Mucosa of rectum (tissue), 2 donors: ENCODE measurements at regions not wholly inside any gene's neighbourhood (a gene's known extent, or its start where the extent isn't known, plus 50 kb on each side); places are given as distances from the start of the nearest gene placed in this dataset.

Experiments used
- H3K27ac ChIP-seq, 2 donors: one replicate each; pipeline ENCODE4 v1.7.0; 2013; ENCODE audit warnings: inconsistent platforms in 2 of 2, low read depth in 2 of 2, low read length in 2 of 2
- H3K27me3 ChIP-seq, 2 donors: one replicate each; pipeline ENCODE4 v1.7.0; 2013; ENCODE audit warnings: low read length in 2 of 2; ENCODE audit not compliant: control insufficient read depth in 2 of 2, insufficient read depth in 2 of 2
- H3K36me3 ChIP-seq, 2 donors: one replicate each; pipeline ENCODE4 v1.7.0; 2013; ENCODE audit warnings: low read length in 2 of 2; ENCODE audit not compliant: control insufficient read depth in 2 of 2, insufficient read depth in 2 of 2
- H3K4me1 ChIP-seq, 2 donors: one replicate each; pipeline ENCODE4 v1.7.0; 2013; ENCODE audit warnings: low read length in 2 of 2, mild to moderate bottlenecking in 1 of 2; ENCODE audit not compliant: control insufficient read depth in 2 of 2, insufficient read depth in 2 of 2
- H3K4me3 ChIP-seq, 2 donors: one replicate each; pipeline ENCODE4 v1.7.0; 2013; ENCODE audit warnings: low read length in 2 of 2
- H3K9ac ChIP-seq, 2 donors: one replicate each; pipeline ENCODE4 v1.7.0; 2013; ENCODE audit warnings: low read length in 2 of 2, low read depth in 1 of 2, mild to moderate bottlenecking in 1 of 2
- H3K9me3 ChIP-seq, 2 donors: one replicate each; pipeline ENCODE4 v1.7.0; 2013; ENCODE audit warnings: low read length in 2 of 2; ENCODE audit not compliant: control insufficient read depth in 2 of 2
- donor health status: healthy.
- donor health status: Normal muscosa, but diverticular disease.

- H3K9ac ChIP-seq, result no peak overlapping the region
- H3K4me1 ChIP-seq, result no peaks in the 10 kb centered on the region
- H3K4me3 ChIP-seq, result no peak overlapping the region
- H3K36me3 ChIP-seq, result no peaks in the 10 kb centered on the region
- H3K27me3 ChIP-seq, result no peaks in the 10 kb centered on the region
- H3K9me3 ChIP-seq, result no peaks in the 10 kb centered on the region
- no peak overlapping the region for H3K27ac ChIP-seq
Measured at GRCh38 chr13:39913339-39913738, 257.9 kb downstream of the COG6 start.

DNA sequence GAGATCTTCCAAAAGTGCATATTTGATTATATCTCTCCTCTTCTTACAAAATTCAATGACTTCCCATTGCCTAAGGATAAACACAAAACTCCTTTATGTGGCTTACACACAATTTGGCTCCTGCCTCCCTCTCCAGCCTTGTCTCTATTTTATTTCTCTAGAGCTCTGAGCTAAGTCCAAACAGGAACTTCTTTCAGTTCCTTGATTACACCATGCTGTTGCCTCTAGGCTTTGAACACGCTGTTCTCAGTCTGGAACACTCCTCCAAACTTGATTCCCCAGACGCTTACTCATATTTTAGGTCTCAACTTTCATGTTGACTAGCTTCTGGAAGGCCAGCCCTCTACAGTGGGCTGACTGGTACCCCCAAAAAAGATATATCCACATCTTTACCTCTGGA is 258.5 kb downstream of the COG6 start:
- no peaks in the 10 kb centered on the region for H3K4me1 ChIP-seq

GRCh38 chr13:39915418-39915817 is 260.0 kb downstream of the COG6 start:
- no peaks in the 10 kb centered on the region for H3K27me3 ChIP-seq
- H3K9ac ChIP-seq, result no peak overlapping the region
- H3K4me3 ChIP-seq, result no peak overlapping the region
- no peak overlapping the region for H3K27ac ChIP-seq
- H3K9me3 ChIP-seq, result no peaks in the 10 kb centered on the region
- no peaks in the 10 kb centered on the region for H3K36me3 ChIP-seq
- no peaks in the 10 kb centered on the region for H3K4me1 ChIP-seq

More for the DNA sequence above, 258.5 kb downstream of the COG6 start:
- H3K27me3 ChIP-seq, result no peaks in the 10 kb centered on the region
- no peaks in the 10 kb centered on the region for H3K9me3 ChIP-seq
- no peak overlapping the region for H3K9ac ChIP-seq
- no peaks in the 10 kb centered on the region for H3K36me3 ChIP-seq
- H3K4me3 ChIP-seq, result no peak overlapping the region
- no peak overlapping the region for H3K27ac ChIP-seq

- Histone ChIP-seq H3K4me1 (no peaks in the 10 kb centered on the region), H3K9ac (no peak overlapping the region), H3K4me3 (no peak overlapping the region), H3K9me3 (no peaks in the 10 kb centered on the region), H3K36me3 (no peaks in the 10 kb centered on the region), H3K27me3 (no peaks in the 10 kb centered on the region), H3K27ac (no peak overlapping the region)
Measured at GRCh38 chr13:39916330-39916729, 260.9 kb downstream of the COG6 start.

- Histone ChIP-seq H3K4me3 (no peak overlapping the region), H3K27ac (no peak overlapping the region), H3K9me3 (no peaks in the 10 kb centered on the region), H3K9ac (no peak overlapping the region), H3K4me1 (no peaks in the 10 kb centered on the region), H3K36me3 (no peaks in the 10 kb centered on the region), H3K27me3 (no peaks in the 10 kb centered on the region)
Measured at GRCh38 chr13:39918620-39919236, 263.3 kb downstream of the COG6 start.

- no peak overlapping the region for H3K4me3 ChIP-seq
- H3K36me3 ChIP-seq, result no peaks in the 10 kb centered on the region
- H3K27me3 ChIP-seq, result no peaks in the 10 kb centered on the region
- no peaks in the 10 kb centered on the region for H3K9me3 ChIP-seq
- no peaks in the 10 kb centered on the region for H3K4me1 ChIP-seq
- no peak overlapping the region for H3K9ac ChIP-seq
- H3K27ac ChIP-seq, result no peak overlapping the region
Measured at GRCh38 chr13:39920613-39921012, 265.2 kb downstream of the COG6 start.

DNA sequence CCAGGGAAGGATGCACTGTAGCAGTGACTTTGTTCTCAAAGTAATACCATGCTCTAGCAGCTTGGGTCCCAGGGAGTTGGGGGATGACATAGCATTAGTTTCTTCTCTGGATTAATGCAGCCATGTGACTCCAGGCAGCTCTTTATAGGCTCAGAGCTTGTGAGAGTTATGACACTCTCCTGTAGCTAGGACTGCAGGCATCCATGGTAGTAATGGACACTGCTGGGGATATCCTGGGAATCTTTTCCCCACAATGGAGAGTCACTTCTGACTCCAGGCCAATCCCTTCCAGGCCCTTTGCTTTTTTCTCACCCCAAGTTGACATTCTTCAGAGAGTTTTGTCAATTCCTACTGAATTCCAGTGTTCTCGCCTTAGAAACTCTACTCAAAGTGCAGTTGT is 270.9 kb downstream of the COG6 start:
- Histone ChIP-seq H3K9ac (no peak overlapping the region), H3K36me3 (no peaks in the 10 kb centered on the region), H3K27ac (no peak overlapping the region), H3K27me3 (no peaks in the 10 kb centered on the region), H3K4me3 (no peak overlapping the region), H3K9me3 (no peaks in the 10 kb centered on the region), H3K4me1 (no peaks in the 10 kb centered on the region)

DNA sequence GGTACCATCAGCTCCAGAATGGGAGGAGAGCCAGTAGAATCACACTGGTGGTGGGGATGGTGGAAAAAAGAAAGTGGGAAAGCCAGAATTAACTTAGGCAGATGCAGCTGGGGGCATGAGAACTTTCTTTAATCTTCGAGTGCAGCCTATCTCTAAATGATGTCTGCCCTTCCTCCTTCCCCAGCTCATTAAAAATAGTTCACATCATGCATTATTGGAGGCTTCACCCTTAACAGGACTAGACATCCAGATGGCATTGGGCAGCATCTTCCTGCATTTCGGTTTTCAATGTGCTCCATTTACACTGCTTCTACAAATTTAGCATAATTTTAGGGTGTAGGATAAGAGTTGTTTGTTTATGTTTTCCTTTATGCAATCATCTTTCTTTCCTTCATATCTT is 272.8 kb downstream of the COG6 start:
- H3K4me3 ChIP-seq, result no peak overlapping the region
- no peak overlapping the region for H3K27ac ChIP-seq
- H3K36me3 ChIP-seq, result no peaks in the 10 kb centered on the region
- H3K9ac ChIP-seq, result no peak overlapping the region
- H3K9me3 ChIP-seq, result no peaks in the 10 kb centered on the region
- H3K4me1 ChIP-seq, result no peaks in the 10 kb centered on the region
- no peaks in the 10 kb centered on the region for H3K27me3 ChIP-seq

DNA sequence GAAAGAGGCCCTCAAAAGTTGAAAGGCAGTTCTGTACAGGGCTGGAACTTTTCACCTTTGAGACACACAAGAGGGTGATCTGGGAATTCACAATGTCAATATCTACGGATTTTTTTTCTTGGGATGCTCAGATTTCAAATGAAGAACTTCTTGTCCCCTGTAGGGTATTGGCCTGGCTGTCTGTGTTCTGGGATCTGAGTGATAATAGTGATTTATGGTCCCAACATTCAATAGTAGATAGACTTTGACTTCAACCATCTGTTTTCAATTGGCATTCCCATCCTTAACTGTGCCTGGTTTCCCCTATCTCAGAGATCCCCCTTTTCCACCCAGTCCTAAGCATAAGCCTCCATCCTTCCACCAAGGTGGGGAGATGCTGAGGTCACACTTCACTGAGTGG is 274.1 kb downstream of the COG6 start:
- no peak overlapping the region for H3K9ac ChIP-seq
- H3K27me3 ChIP-seq, result no peaks in the 10 kb centered on the region
- H3K36me3 ChIP-seq, result no peaks in the 10 kb centered on the region
- H3K9me3 ChIP-seq, result no peaks in the 10 kb centered on the region
- no peaks in the 10 kb centered on the region for H3K4me1 ChIP-seq
- H3K27ac ChIP-seq, result no peak overlapping the region
- H3K4me3 ChIP-seq, result no peak overlapping the region

- Histone ChIP-seq H3K9ac (no peak overlapping the region), H3K27me3 (no peaks in the 10 kb centered on the region)
Measured at GRCh38 chr13:39930060-39930459, 274.6 kb downstream of the COG6 start.

More at GRCh38 chr13:39930060-39930459, 274.6 kb downstream of the COG6 start:
- Histone ChIP-seq H3K36me3 (no peaks in the 10 kb centered on the region), H3K4me3 (no peak overlapping the region), H3K27ac (no peak overlapping the region), H3K9me3 (no peaks in the 10 kb centered on the region), H3K4me1 (no peaks in the 10 kb centered on the region)
